ENCODE measurements at regions not wholly inside any gene's neighbourhood (a gene's known extent, or its start where the extent isn't known, plus 50 kb on each side); places are given as distances from the start of the nearest gene placed in this dataset.

DNA sequence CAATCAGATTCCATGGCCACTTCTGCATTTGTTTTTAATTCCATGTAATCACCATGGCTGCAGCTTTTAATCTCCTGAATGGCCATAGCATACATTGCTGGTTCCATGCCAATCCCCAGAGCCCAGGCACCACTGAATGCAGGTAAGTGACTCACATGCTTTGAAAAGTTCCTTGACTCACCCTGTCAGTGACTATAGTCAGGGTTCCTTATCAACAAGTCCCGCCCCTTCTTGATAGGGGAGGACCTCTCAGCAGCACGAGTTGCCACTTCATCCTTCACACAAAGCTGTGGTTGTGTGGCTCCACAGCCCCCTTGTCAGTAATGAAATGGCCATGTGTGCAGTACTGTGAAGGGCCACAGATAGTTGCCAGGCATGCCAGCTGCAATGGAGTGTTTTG lies 516.6 kb downstream of the PPARGC1A start:
- no peaks in the 10 kb centered on the region for H3K36me3 ChIP-seq (ENCODE audit: insufficient read depth, low read length)
- no peaks in the 10 kb centered on the region for H3K27me3 ChIP-seq (ENCODE audit: insufficient read depth, low read length)
- no peak overlapping the region for H2AFZ ChIP-seq (ENCODE audit: low read length, unreplicated experiment)
- no peak overlapping the region for H3K4me3 ChIP-seq (ENCODE audit: low read depth, low read length)
- H3K79me2 ChIP-seq (ENCODE audit: control insufficient read depth, insufficient read depth, low read length, unreplicated experiment), result no peaks in the 10 kb centered on the region
- peaks cover 3% of the 10 kb centered on the region for H3K4me1 ChIP-seq (ENCODE audit: control insufficient read depth, insufficient read depth, low read length, unreplicated experiment)
- no peak overlapping the region for H3K27ac ChIP-seq (ENCODE audit: low read depth, low read length)

DNA sequence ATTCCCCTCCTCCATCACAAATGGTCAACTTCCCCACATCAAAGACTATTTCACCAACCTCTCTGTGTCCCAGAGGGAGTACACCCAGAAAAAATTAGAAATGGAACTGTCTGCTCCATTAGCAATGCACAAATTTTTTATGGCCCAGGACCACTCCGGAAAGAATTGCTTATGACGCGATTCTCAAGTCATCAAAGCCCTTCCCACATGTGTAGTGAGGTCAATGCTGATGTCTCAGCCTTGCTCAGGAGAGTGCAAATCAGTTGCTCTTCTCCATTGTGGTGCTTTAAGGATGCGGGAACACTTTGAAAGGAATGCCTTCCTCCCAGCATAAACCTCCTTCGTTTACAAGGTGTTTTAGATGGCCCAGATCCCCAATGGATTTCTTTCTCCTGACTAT lies 518.3 kb downstream of the PPARGC1A start:
- no peaks in the 10 kb centered on the region for H3K36me3 ChIP-seq (ENCODE audit: insufficient read depth, low read length)

DNA sequence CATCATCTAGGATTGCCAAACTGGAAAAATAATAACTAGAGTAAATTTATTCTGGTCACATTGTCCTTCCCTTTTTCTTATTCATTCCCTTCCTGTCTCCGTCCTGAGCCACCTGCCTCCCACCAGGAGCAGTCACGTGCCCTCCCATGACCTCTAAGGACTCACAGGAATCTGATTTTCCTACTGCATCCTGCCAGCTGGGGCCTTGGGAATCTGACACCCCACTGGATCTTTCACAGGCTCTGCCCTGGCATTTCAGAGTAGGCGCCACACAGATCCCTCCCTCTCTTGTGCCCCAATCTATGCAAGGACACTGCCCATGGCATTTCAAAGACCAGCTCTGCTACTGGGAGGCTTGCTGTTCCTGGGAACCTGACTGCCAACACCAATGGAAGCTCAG lies 520.5 kb downstream of the PPARGC1A start:
- H2AFZ ChIP-seq (ENCODE audit: low read length, unreplicated experiment), result no peak overlapping the region
- no peaks in the 10 kb centered on the region for H3K27me3 ChIP-seq (ENCODE audit: insufficient read depth, low read length)
- no peak overlapping the region for H3K27ac ChIP-seq (ENCODE audit: low read depth, low read length)

More for the DNA sequence above, 518.3 kb downstream of the PPARGC1A start:
- H3K4me3 ChIP-seq (ENCODE audit: low read depth, low read length), result no peak overlapping the region
- H2AFZ ChIP-seq (ENCODE audit: low read length, unreplicated experiment), result no peak overlapping the region
- H3K79me2 ChIP-seq (ENCODE audit: control insufficient read depth, insufficient read depth, low read length, unreplicated experiment), result no peaks in the 10 kb centered on the region
- no peaks in the 10 kb centered on the region for H3K27me3 ChIP-seq (ENCODE audit: insufficient read depth, low read length)
- no peak overlapping the region for H3K27ac ChIP-seq (ENCODE audit: low read depth, low read length)
- H3K4me1 ChIP-seq (ENCODE audit: control insufficient read depth, insufficient read depth, low read length, unreplicated experiment), result peaks cover 7% of the 10 kb centered on the region

DNA sequence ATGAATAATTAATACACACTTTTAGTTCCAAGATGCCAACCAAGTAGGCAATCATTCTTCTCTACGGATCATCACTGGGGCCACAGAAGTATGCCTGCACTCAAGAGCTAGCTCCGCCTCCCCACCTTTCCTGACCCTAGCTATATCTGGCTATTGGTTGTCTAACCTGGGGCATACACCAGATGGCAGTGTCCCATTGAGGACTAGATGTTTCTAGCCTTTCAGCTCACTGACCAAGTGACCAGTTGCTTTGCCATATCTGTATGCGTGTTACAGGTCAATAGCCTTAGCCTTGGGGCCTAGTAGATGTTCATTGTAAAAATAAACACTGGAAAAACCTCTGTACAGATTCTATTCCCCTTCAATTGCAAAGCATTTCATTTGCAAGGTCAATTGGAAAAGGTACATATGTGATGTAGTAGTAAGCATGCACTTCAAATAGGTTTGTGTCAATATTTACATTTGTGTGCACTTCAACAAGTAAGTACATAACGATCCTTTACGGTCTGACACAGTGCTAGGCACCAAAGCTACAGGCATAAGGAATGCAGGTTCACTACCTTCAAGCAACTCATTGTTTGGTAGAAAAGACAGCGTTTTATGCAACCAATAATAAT lies 521.7 kb downstream of the PPARGC1A start:
- Histone ChIP-seq H3K4me3 (ENCODE audit: low read depth, low read length) (no peak overlapping the region), H2AFZ (ENCODE audit: low read length, unreplicated experiment) (no peak overlapping the region), H3K4me1 (ENCODE audit: control insufficient read depth, insufficient read depth, low read length, unreplicated experiment) (peaks cover 4% of the 10 kb centered on the region), H3K27ac (ENCODE audit: low read depth, low read length) (no peak overlapping the region), H3K79me2 (ENCODE audit: control insufficient read depth, insufficient read depth, low read length, unreplicated experiment) (no peaks in the 10 kb centered on the region), H3K27me3 (ENCODE audit: insufficient read depth, low read length) (no peaks in the 10 kb centered on the region), H3K36me3 (ENCODE audit: insufficient read depth, low read length) (no peaks in the 10 kb centered on the region)

More for the DNA sequence above, 520.5 kb downstream of the PPARGC1A start:
- H3K4me1 ChIP-seq (ENCODE audit: control insufficient read depth, insufficient read depth, low read length, unreplicated experiment), result peaks cover 7% of the 10 kb centered on the region
- H3K4me3 ChIP-seq (ENCODE audit: low read depth, low read length), result no peak overlapping the region
- H3K36me3 ChIP-seq (ENCODE audit: insufficient read depth, low read length), result no peaks in the 10 kb centered on the region
- H3K79me2 ChIP-seq (ENCODE audit: control insufficient read depth, insufficient read depth, low read length, unreplicated experiment), result no peaks in the 10 kb centered on the region

DNA sequence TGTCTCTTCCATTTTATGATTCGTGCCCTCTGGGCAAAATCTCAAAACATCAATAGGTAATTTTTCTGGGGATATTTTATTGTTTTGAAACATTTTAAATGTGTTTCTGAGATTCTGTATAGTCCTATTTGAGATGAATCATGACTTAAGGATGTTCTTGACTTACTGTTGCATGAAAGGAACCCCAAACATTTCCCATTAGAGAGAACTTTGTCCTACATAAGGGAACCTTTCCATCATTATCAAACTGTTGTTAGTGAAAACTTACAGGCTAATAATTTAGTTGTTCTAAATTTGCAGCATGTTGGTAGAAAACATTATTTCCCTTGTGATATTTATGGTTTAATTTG lies 523.3 kb downstream of the PPARGC1A start:
- Histone ChIP-seq H3K27me3 (ENCODE audit: insufficient read depth, low read length) (no peaks in the 10 kb centered on the region), H3K4me3 (ENCODE audit: low read depth, low read length) (no peak overlapping the region), H3K36me3 (ENCODE audit: insufficient read depth, low read length) (no peaks in the 10 kb centered on the region), H3K79me2 (ENCODE audit: control insufficient read depth, insufficient read depth, low read length, unreplicated experiment) (no peaks in the 10 kb centered on the region), H3K4me1 (ENCODE audit: control insufficient read depth, insufficient read depth, low read length, unreplicated experiment) (peaks cover 4% of the 10 kb centered on the region), H3K27ac (ENCODE audit: low read depth, low read length) (no peak overlapping the region), H2AFZ (ENCODE audit: low read length, unreplicated experiment) (no peak overlapping the region)

DNA sequence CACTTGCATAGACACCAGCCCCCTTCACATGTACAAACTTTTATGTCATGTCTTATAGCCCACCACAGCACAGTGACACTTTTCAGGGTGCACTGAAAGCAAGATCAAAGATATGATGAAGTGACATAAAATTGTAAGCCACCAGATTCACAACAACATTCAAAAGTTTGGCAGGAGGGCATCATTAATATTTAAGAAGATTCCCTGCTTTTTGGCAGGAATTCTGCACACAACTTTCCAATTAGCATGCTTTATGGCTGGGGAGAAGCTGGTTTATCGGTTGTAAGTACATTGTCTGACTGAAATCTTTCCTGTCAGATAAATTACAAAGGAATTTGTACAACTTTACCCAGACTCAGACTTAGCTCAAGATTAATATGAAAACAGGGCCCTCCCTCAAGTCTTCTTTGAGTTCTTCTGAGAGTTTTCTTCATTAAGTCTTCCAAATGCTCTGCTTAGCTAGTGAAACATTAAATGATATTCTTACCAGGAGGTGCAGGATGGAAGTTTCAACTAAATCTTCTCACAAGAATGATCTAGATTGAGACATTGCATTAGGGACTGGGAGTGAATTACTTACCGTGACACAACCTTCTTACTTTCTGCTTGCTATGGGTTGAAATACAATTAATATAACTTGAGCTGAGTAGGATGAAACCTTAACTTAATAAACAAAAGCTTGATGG lies 523.8 kb downstream of the PPARGC1A start:
- H3K36me3 ChIP-seq (ENCODE audit: insufficient read depth, low read length), result no peaks in the 10 kb centered on the region
- H3K79me2 ChIP-seq (ENCODE audit: control insufficient read depth, insufficient read depth, low read length, unreplicated experiment), result no peaks in the 10 kb centered on the region
- no peak overlapping the region for H3K4me3 ChIP-seq (ENCODE audit: low read depth, low read length)
- no peaks in the 10 kb centered on the region for H3K27me3 ChIP-seq (ENCODE audit: insufficient read depth, low read length)
- H3K27ac ChIP-seq (ENCODE audit: low read depth, low read length), result no peak overlapping the region
- H2AFZ ChIP-seq (ENCODE audit: low read length, unreplicated experiment), result no peak overlapping the region
- H3K4me1 ChIP-seq (ENCODE audit: control insufficient read depth, insufficient read depth, low read length, unreplicated experiment), result peaks cover 4% of the 10 kb centered on the region

DNA sequence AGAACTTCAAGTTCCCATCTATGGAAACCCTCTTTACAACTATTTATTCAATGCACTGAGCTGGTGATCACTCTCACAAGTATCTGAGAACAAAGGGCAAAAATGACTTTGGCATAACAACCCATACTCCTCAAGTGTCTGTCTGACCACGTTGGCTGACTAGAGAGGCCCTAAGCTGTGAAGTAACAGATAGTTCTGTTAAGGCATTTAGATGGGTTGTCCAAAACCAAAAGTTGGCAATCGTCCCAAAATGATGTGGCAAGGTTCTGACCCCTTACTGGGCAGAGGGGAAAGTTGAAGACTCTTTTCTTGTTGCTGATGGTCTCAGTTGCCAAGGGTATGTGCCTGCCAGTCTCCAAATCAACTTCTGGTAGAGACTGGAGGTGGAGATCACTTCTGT lies 524.8 kb downstream of the PPARGC1A start:
- H3K36me3 ChIP-seq (ENCODE audit: insufficient read depth, low read length), result no peaks in the 10 kb centered on the region
- no peaks in the 10 kb centered on the region for H3K27me3 ChIP-seq (ENCODE audit: insufficient read depth, low read length)
- no peak overlapping the region for H3K27ac ChIP-seq (ENCODE audit: low read depth, low read length)
- H2AFZ ChIP-seq (ENCODE audit: low read length, unreplicated experiment), result no peak overlapping the region
- no peaks in the 10 kb centered on the region for H3K79me2 ChIP-seq (ENCODE audit: control insufficient read depth, insufficient read depth, low read length, unreplicated experiment)
- no peak overlapping the region for H3K4me3 ChIP-seq (ENCODE audit: low read depth, low read length)
- H3K4me1 ChIP-seq (ENCODE audit: control insufficient read depth, insufficient read depth, low read length, unreplicated experiment), result peaks cover 4% of the 10 kb centered on the region

DNA sequence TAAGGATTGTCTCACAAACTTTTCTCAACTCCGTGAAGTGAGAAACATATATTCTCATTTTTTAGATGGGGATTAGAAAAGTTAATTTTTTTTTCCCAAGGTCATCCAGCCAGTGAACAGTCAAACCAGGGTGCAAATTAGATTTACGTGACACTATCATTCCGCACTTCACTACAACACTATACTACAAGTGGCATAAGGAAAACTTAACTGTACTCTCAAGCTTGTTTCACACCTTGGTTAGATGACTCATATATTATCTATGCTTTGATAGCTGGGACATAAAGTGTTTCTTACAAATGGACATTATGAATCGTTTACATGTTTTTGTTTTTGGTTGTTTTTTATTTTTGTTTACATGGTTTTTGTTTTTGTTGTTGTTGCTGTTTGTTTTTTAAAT lies 525.7 kb downstream of the PPARGC1A start:
- Histone ChIP-seq H3K79me2 (ENCODE audit: control insufficient read depth, insufficient read depth, low read length, unreplicated experiment) (no peaks in the 10 kb centered on the region), H2AFZ (ENCODE audit: low read length, unreplicated experiment) (no peak overlapping the region), H3K4me3 (ENCODE audit: low read depth, low read length) (no peak overlapping the region), H3K4me1 (ENCODE audit: control insufficient read depth, insufficient read depth, low read length, unreplicated experiment) (peaks cover 4% of the 10 kb centered on the region), H3K27ac (ENCODE audit: low read depth, low read length) (no peak overlapping the region), H3K36me3 (ENCODE audit: insufficient read depth, low read length) (no peaks in the 10 kb centered on the region), H3K27me3 (ENCODE audit: insufficient read depth, low read length) (no peaks in the 10 kb centered on the region)

DNA sequence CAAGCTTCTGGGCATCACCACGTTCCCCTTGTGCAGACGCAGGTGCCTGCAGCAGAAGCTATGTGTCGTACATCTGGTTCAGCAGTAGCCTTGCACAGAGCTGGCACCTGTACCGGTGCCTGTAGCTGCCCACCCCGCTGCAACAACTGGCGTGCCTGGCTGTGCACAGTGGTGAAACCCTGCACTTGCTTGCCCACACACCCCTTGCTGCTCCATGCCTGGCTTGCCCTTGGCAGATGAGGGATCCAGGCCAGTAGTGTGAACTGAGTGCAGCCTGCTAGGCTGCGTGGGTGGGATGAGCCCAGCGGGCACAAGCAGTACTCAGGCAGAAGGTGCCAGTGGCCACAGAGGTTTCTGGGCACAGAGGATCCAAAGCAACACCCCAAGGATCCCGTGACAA lies 528.4 kb downstream of the PPARGC1A start:
- H3K27me3 ChIP-seq (ENCODE audit: insufficient read depth, low read length), result no peaks in the 10 kb centered on the region
- no peaks in the 10 kb centered on the region for H3K4me1 ChIP-seq (ENCODE audit: control insufficient read depth, insufficient read depth, low read length, unreplicated experiment)

DNA sequence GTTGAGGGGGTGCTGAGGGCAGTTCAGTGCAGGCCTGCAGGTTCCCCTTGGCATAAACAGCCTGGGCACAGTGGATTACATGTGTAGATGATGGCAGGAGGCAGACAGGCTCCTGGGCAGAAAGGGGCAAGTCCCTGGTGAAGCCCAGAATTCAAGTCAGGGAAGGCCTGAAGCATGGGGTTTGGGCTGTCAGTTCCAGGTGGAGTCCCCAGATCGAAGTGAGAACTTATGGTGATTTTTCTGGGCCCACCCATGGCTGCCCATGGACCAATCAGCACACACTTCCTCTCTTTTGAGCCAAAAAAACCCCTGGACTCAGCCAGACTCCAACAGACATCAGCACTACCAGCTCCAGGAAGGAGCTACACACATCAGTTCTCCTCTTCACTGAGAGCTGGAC lies 529.1 kb downstream of the PPARGC1A start:
- H3K79me2 ChIP-seq (ENCODE audit: control insufficient read depth, insufficient read depth, low read length, unreplicated experiment), result no peaks in the 10 kb centered on the region
- no peaks in the 10 kb centered on the region for H3K4me1 ChIP-seq (ENCODE audit: control insufficient read depth, insufficient read depth, low read length, unreplicated experiment)
- H3K27me3 ChIP-seq (ENCODE audit: insufficient read depth, low read length), result no peaks in the 10 kb centered on the region
- H3K4me3 ChIP-seq (ENCODE audit: low read depth, low read length), result no peak overlapping the region
- H2AFZ ChIP-seq (ENCODE audit: low read length, unreplicated experiment), result no peak overlapping the region
- no peak overlapping the region for H3K27ac ChIP-seq (ENCODE audit: low read depth, low read length)
- no peaks in the 10 kb centered on the region for H3K36me3 ChIP-seq (ENCODE audit: insufficient read depth, low read length)

More for the DNA sequence above, 528.4 kb downstream of the PPARGC1A start:
- Histone ChIP-seq H3K27ac (ENCODE audit: low read depth, low read length) (no peak overlapping the region), H3K79me2 (ENCODE audit: control insufficient read depth, insufficient read depth, low read length, unreplicated experiment) (no peaks in the 10 kb centered on the region), H3K36me3 (ENCODE audit: insufficient read depth, low read length) (no peaks in the 10 kb centered on the region), H3K4me3 (ENCODE audit: low read depth, low read length) (no peak overlapping the region), H2AFZ (ENCODE audit: low read length, unreplicated experiment) (no peak overlapping the region)

DNA sequence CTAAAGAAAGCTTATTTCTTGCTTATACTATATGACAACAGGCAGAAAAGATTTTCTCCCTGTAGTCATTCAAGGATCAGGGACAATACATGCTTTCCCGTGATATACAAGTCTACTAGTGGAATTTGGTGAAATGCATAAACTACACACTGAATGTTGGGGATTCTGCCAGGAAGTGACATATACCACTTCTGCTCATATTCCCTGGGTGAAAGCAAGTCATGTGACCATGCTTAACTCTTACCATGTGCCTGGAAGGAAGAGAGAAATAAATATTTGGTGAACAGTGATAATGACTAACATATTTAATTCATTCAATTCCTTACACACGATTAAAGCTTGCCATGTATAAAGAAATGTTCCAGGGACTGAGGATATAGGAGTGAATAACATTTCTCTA lies 534.6 kb downstream of the PPARGC1A start:
- Histone ChIP-seq H3K36me3 (ENCODE audit: insufficient read depth, low read length) (no peaks in the 10 kb centered on the region), H2AFZ (ENCODE audit: low read length, unreplicated experiment) (no peak overlapping the region), H3K27me3 (ENCODE audit: insufficient read depth, low read length) (no peaks in the 10 kb centered on the region), H3K4me3 (ENCODE audit: low read depth, low read length) (no peak overlapping the region), H3K79me2 (ENCODE audit: control insufficient read depth, insufficient read depth, low read length, unreplicated experiment) (no peaks in the 10 kb centered on the region), H3K4me1 (ENCODE audit: control insufficient read depth, insufficient read depth, low read length, unreplicated experiment) (no peaks in the 10 kb centered on the region), H3K27ac (ENCODE audit: low read depth, low read length) (no peak overlapping the region)

All from ACC112 (cell line).